ENCODE measurements at regions not wholly inside any gene's neighbourhood (a gene's known extent, or its start where the extent isn't known, plus 50 kb on each side); places are given as distances from the start of the nearest gene placed in this dataset.

GRCh38 chr7:116120839-116121238, 89.5 kb upstream of the TES start:
- Mint-ChIP-seq H3K4me3 (ENCODE audit: low read depth, unreplicated experiment) (no peak overlapping the region), H3K27me3 (ENCODE audit: unreplicated experiment) (no peaks in the 10 kb centered on the region), H3K4me1 (ENCODE audit: low read depth, unreplicated experiment) (no peaks in the 10 kb centered on the region), H3K9me3 (ENCODE audit: low read depth, unreplicated experiment) (no peaks in the 10 kb centered on the region), H3K36me3 (ENCODE audit: insufficient read depth, unreplicated experiment) (no peaks in the 10 kb centered on the region), H3K27ac (ENCODE audit: unreplicated experiment) (no peak overlapping the region)
- no peak for DNase-seq
- TF ChIP-seq CTCF (IDR thresholded peaks at IDR 0.05; ENCODE audit: unreplicated experiment) = no peak
- no TSS peak for BruUV-seq (replicated peaks)
- CTCF ChIA-PET = interaction anchor here (1.6 kb wide), 1 partner anchor 195 kb away, joined by 3 read pairs; no protein-coding TSS in a partner anchor
- intact Hi-C loops (cut with micrococcal nuclease; ENCODE audit: unreplicated experiment) = loop anchor here (10.0 kb wide), 1 partner anchor 156 kb away; no protein-coding TSS in a partner anchor

GRCh38 chr7:116122972-116123595, 87.3 kb upstream of the TES start:
- Mint-ChIP-seq H3K27ac (ENCODE audit: unreplicated experiment) (no peak overlapping the region), H3K4me1 (ENCODE audit: low read depth, unreplicated experiment) (no peaks in the 10 kb centered on the region), H3K4me3 (ENCODE audit: low read depth, unreplicated experiment) (no peak overlapping the region), H3K9me3 (ENCODE audit: low read depth, unreplicated experiment) (no peaks in the 10 kb centered on the region), H3K36me3 (ENCODE audit: insufficient read depth, unreplicated experiment) (no peaks in the 10 kb centered on the region), H3K27me3 (ENCODE audit: unreplicated experiment) (no peaks in the 10 kb centered on the region)
- TF ChIP-seq CTCF (IDR thresholded peaks at IDR 0.05; ENCODE audit: unreplicated experiment) = peak; percentile 72
- CTCF ChIA-PET = interaction anchor here (1.5 kb wide), 2 partner anchors 11 to 268 kb away, joined by 3 to 5 read pairs; no protein-coding TSS in a partner anchor
- no TSS peak for BruUV-seq (replicated peaks)
- intact Hi-C loops (cut with micrococcal nuclease; ENCODE audit: unreplicated experiment) = loop anchor here (1.0 to 10.0 kb wide), 2 partner anchors 158 to 269 kb away; no protein-coding TSS in a partner anchor
- DNase-seq = peak; percentile 22

GRCh38 chr7:116128139-116128538, 82.2 kb upstream of the TES start:
- no TSS peak for BruUV-seq (replicated peaks)
- Mint-ChIP-seq H3K9me3 (ENCODE audit: low read depth, unreplicated experiment) (peaks cover 3% of the 10 kb centered on the region), H3K4me1 (ENCODE audit: low read depth, unreplicated experiment) (no peaks in the 10 kb centered on the region), H3K36me3 (ENCODE audit: insufficient read depth, unreplicated experiment) (no peaks in the 10 kb centered on the region), H3K27me3 (ENCODE audit: unreplicated experiment) (no peaks in the 10 kb centered on the region), H3K27ac (ENCODE audit: unreplicated experiment) (no peak overlapping the region), H3K4me3 (ENCODE audit: low read depth, unreplicated experiment) (no peak overlapping the region)
- intact Hi-C loops (cut with micrococcal nuclease; ENCODE audit: unreplicated experiment) = loop anchor here (10.0 kb wide), 1 partner anchor 163 kb away; no protein-coding TSS in a partner anchor
- TF ChIP-seq CTCF (IDR thresholded peaks at IDR 0.05; ENCODE audit: unreplicated experiment) = no peak
- no peak for DNase-seq
- CTCF ChIA-PET = no interaction called here

GRCh38 chr7:116135306-116135705, 75.0 kb upstream of the TES start:
- intact Hi-C loops (cut with micrococcal nuclease; ENCODE audit: unreplicated experiment) = no loop called here
- Mint-ChIP-seq H3K4me1 (ENCODE audit: low read depth, unreplicated experiment) (no peaks in the 10 kb centered on the region), H3K27ac (ENCODE audit: unreplicated experiment) (no peak overlapping the region), H3K36me3 (ENCODE audit: insufficient read depth, unreplicated experiment) (no peaks in the 10 kb centered on the region), H3K9me3 (ENCODE audit: low read depth, unreplicated experiment) (no peaks in the 10 kb centered on the region), H3K4me3 (ENCODE audit: low read depth, unreplicated experiment) (no peak overlapping the region), H3K27me3 (ENCODE audit: unreplicated experiment) (no peaks in the 10 kb centered on the region)
- BruUV-seq (replicated peaks) = no TSS peak
- CTCF ChIA-PET = no interaction called here
- no peak for TF ChIP-seq CTCF (IDR thresholded peaks at IDR 0.05; ENCODE audit: unreplicated experiment)
- no peak for DNase-seq

Measured in Calu3 (cell line).